Stomach (tissue), 8 donors: ENCODE measurements at regions not wholly inside any gene's neighbourhood (a gene's known extent, or its start where the extent isn't known, plus 50 kb on each side); places are given as distances from the start of the nearest gene placed in this dataset.

Source experiments
- DNase-seq, 2 donors: peaks; one replicate each; pipeline versions ENCODE4 v3.0.0 to v3.0.0-alpha.2; 2013 to 2019
- H3K27ac ChIP-seq, 5 donors: fragments of 200-600 bp in 4 of 5; sonication (generic) in 4 of 5; one replicate each; pipeline ENCODE4 v1.5.1; 2013 to 2019; ENCODE audit warnings: mild to moderate bottlenecking in 1 of 5, moderate library complexity in 1 of 5
- H3K27me3 ChIP-seq, 3 donors: fragments of 200-600 bp; sonication (generic); one replicate each; pipeline ENCODE4 v1.5.1; 2017 to 2019; ENCODE audit warnings: mixed run types in 1 of 3
- H3K36me3 ChIP-seq, 4 donors: fragments of 200-600 bp; sonication (generic); 1 replicate in 3 of 4; 2 replicates in 1 of 4; pipeline ENCODE4 v1.5.1; 2016 to 2019
- H3K4me1 ChIP-seq, 4 donors: fragments of 200-600 bp; sonication (generic); one replicate each; pipeline ENCODE4 v1.5.1; 2016 to 2019
- H3K4me3 ChIP-seq, 4 donors: fragments of 200-600 bp; sonication (generic) in 3 of 4; one replicate each; pipeline ENCODE4 v1.5.1; 2016 to 2019; ENCODE audit warnings: mild to moderate bottlenecking in 1 of 4
- H3K9me3 ChIP-seq, 4 donors: fragments of 200-600 bp; sonication (generic); one replicate each; pipeline ENCODE4 v1.5.1; 2016 to 2019
- CTCF ChIP-seq, 7 experiments: fragments of 450-650 bp in 4 of 7; fragments of 200-600 bp in 3 of 7; sonication (generic) in 3 of 7; IDR thresholded peaks; one replicate each; pipeline ENCODE4 v1.5.1; 2016 to 2019; ENCODE audit warnings: antibody characterized with exemption in 7 of 7, control low read depth in 2 of 7, mild to moderate bottlenecking in 1 of 7
- EP300 ChIP-seq: sonication (generic); formaldehyde crosslinking; IDR thresholded peaks from one replicate; pipeline ENCODE4 v1.6.1; 2017; ENCODE audit warnings: antibody characterized with exemption
- POLR2A ChIP-seq, 4 donors: fragments of 450-650 bp; IDR thresholded peaks; one replicate each; pipeline ENCODE4 v1.6.1; 2016; ENCODE audit warnings: antibody characterized with exemption in 4 of 4, control low read depth in 2 of 4, mild to moderate bottlenecking in 1 of 4, moderate library complexity in 1 of 4
- POLR2AphosphoS5 ChIP-seq, 3 donors: sonication (generic); formaldehyde crosslinking; IDR thresholded peaks; one replicate each; pipeline ENCODE4 v1.6.1; 2016; ENCODE audit warnings: antibody characterized with exemption in 3 of 3
- WGBS, 5 donors: extraction: QIAGEN DNeasy Blood & Tissue Kit in 3 of 5; methylation state at CpG; one replicate each; pipeline versions ENCODE4 v1.1.5 to v1.1.7; 2013 to 2018; 5-methylcytosine and 5-hydroxymethylcytosine counted together
- intact Hi-C: fragments of 100-400 bp; cut with DNase I; formaldehyde crosslinking; loops from one replicate; pipeline ENCODE4 v1.15.1; 2023; ENCODE audit warnings: low total_unique reads
- donor health status: healthy with polysubstance abuse.
- donor health status: Bipolar disorder and iron deficiency.
- donor health status: healthy.

GRCh38 chr19:31128291-31128690 lies 220.9 kb downstream of the TSHZ3 start:
- no peaks in the 10 kb centered on the region for H3K9me3 ChIP-seq
- H3K4me1 ChIP-seq, result peaks cover 0 to 7% (median 0%) of the 10 kb centered on the region in 4 donors
- H3K36me3 ChIP-seq, result no peaks in the 10 kb centered on the region
- H3K27me3 ChIP-seq, result no peaks in the 10 kb centered on the region
- no peak overlapping the region for H3K4me3 ChIP-seq
- peak overlapping the region in 3 of 5 donors; percentile 55 to 66 (median 64) for H3K27ac ChIP-seq
- TF ChIP-seq POLR2A (IDR thresholded peaks at IDR 0.05) (no peak), CTCF (IDR thresholded peaks at IDR 0.05) (no peak), EP300 (no peak), POLR2AphosphoS5 (IDR thresholded peaks at IDR 0.05) (no peak)
- intact Hi-C loops, result no loop called here
- 86 to 94% (median 90%) methylated on average over 9 of the region's 9 CpGs for WGBS, 5 donors
- DNase-seq, result no peak

- intact Hi-C loops, result no loop called here
- Histone ChIP-seq H3K27me3 (no peaks in the 10 kb centered on the region), H3K4me1 (peaks cover 0 to 7% (median 0%) of the 10 kb centered on the region in 4 donors), H3K9me3 (no peaks in the 10 kb centered on the region), H3K36me3 (no peaks in the 10 kb centered on the region), H3K4me3 (no peak overlapping the region), H3K27ac (peak overlapping the region in 4 of 5 donors; percentile 50 to 66 (median 60))
- TF ChIP-seq POLR2A (IDR thresholded peaks at IDR 0.05), result no peak
- no peak for TF ChIP-seq EP300
- TF ChIP-seq POLR2AphosphoS5 (IDR thresholded peaks at IDR 0.05), result peak in 1 of 3 donors; percentile 78
- no peak for TF ChIP-seq CTCF (IDR thresholded peaks at IDR 0.05)
- peak in 1 of 2 donors; percentile 46 for DNase-seq
- 50 to 58% (median 54%) methylated on average over 14 of the region's 14 CpGs for WGBS, 5 donors
These were observed 221.9 kb downstream of the TSHZ3 start for GRCh38 chr19:31127134-31127967.

- H3K27me3 ChIP-seq, result no peaks in the 10 kb centered on the region
- WGBS, 5 donors, result 75 to 86% (median 83%) methylated on average over 6 of the region's 6 CpGs
- H3K4me1 ChIP-seq, result peaks cover 0 to 7% (median 0%) of the 10 kb centered on the region in 4 donors
- intact Hi-C loops, result no loop called here
- no peak for DNase-seq
- no peak overlapping the region for H3K27ac ChIP-seq
- H3K9me3 ChIP-seq, result no peaks in the 10 kb centered on the region
- no peaks in the 10 kb centered on the region for H3K36me3 ChIP-seq
- H3K4me3 ChIP-seq, result no peak overlapping the region
- TF ChIP-seq POLR2A (IDR thresholded peaks at IDR 0.05) (no peak), CTCF (IDR thresholded peaks at IDR 0.05) (no peak), EP300 (no peak), POLR2AphosphoS5 (IDR thresholded peaks at IDR 0.05) (no peak)
These were observed 223.0 kb downstream of the TSHZ3 start for GRCh38 chr19:31126236-31126635.

- intact Hi-C loops, result no loop called here
- WGBS, 5 donors, result 86 to 92% (median 89%) methylated on average over 5 of the region's 5 CpGs
- TF ChIP-seq CTCF (IDR thresholded peaks at IDR 0.05), result no peak
- no peak for TF ChIP-seq POLR2A (IDR thresholded peaks at IDR 0.05)
- TF ChIP-seq POLR2AphosphoS5 (IDR thresholded peaks at IDR 0.05), result no peak
- TF ChIP-seq EP300, result no peak
These were observed 224.2 kb downstream of the TSHZ3 start for GRCh38 chr19:31125071-31125470.

More at GRCh38 chr19:31125071-31125470, 224.2 kb downstream of the TSHZ3 start:
- H3K36me3 ChIP-seq, result no peaks in the 10 kb centered on the region
- H3K9me3 ChIP-seq, result no peaks in the 10 kb centered on the region
- H3K4me3 ChIP-seq, result no peak overlapping the region
- no peak overlapping the region for H3K27ac ChIP-seq
- no peak for DNase-seq
- no peaks in the 10 kb centered on the region for H3K27me3 ChIP-seq
- peaks cover 0 to 8% (median 0%) of the 10 kb centered on the region in 4 donors for H3K4me1 ChIP-seq
